ENCODE measurements at regions not wholly inside any gene's neighbourhood (a gene's known extent, or its start where the extent isn't known, plus 50 kb on each side); places are given as distances from the start of the nearest gene placed in this dataset.

GRCh38 chr1:163412221-163412620 is 90.5 kb downstream of the NUF2 start:
- no peak for TF ChIP-seq POLR2A (IDR thresholded peaks at IDR 0.05; ENCODE audit: low read depth)
- TF ChIP-seq POLR2AphosphoS5 (IDR thresholded peaks at IDR 0.05), result no peak
